ENCODE measurements at regions not wholly inside any gene's neighbourhood (a gene's known extent, or its start where the extent isn't known, plus 50 kb on each side); places are given as distances from the start of the nearest gene placed in this dataset.
"Not testable (repeated sequence)": the region's sequence is repeated elsewhere in the genome, so short reads cannot be mapped to it uniquely, and the experiment has no call there.

GRCh38 chr11:87809256-87809655 lies 366.0 kb downstream of the RAB38 start:
- TF ChIP-seq, protein P1, sequence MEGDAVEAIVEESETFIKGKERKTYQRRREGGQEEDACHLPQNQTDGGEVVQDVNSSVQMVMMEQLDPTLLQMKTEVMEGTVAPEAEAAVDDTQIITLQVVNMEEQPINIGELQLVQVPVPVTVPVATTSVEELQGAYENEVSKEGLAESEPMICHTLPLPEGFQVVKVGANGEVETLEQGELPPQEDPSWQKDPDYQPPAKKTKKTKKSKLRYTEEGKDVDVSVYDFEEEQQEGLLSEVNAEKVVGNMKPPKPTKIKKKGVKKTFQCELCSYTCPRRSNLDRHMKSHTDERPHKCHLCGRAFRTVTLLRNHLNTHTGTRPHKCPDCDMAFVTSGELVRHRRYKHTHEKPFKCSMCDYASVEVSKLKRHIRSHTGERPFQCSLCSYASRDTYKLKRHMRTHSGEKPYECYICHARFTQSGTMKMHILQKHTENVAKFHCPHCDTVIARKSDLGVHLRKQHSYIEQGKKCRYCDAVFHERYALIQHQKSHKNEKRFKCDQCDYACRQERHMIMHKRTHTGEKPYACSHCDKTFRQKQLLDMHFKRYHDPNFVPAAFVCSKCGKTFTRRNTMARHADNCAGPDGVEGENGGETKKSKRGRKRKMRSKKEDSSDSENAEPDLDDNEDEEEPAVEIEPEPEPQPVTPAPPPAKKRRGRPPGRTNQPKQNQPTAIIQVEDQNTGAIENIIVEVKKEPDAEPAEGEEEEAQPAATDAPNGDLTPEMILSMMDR (IDR thresholded peaks at IDR 0.05) = no peak
- intact Hi-C loops (cut with DNase I) = no loop called here
- Histone ChIP-seq H3K36me3 (no peaks in the 10 kb centered on the region), H3K4me3 (no peak overlapping the region), H3K9me3 (no peaks in the 10 kb centered on the region), H3K4me1 (no peaks in the 10 kb centered on the region), H3K27ac (no peak overlapping the region), H3K27me3 (no peaks in the 10 kb centered on the region)
- ATAC-seq (no peak), DNase-seq (no peak)

DNA sequence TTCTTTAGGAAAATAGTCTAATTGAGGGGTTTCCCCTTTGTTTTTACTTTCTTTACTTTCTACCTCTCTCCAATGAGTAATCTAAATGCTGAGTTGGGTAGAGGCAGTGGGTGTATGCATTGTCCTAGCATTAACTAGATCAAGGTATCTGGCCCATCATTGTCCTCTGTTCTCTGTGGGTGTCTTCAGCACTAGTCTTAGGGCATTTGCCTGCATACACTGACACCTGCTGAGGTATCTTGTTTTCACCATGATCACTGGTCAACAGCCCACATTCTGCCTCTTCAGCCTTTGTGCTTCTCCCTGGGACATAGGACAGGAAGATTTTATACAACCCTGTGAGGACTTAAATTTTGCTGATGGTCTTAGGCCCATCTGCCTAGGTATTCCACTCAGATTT lies 371.1 kb downstream of the RAB38 start:
- intact Hi-C loops (cut with DNase I) = no loop called here
- H3K4me1 ChIP-seq = no peaks in the 10 kb centered on the region
- TF ChIP-seq, protein P1 (IDR thresholded peaks at IDR 0.05) = no peak
- ATAC-seq (no peak), DNase-seq (no peak)
- no peak overlapping the region for H3K4me3 ChIP-seq
- no peak overlapping the region for H3K27ac ChIP-seq
- no peaks in the 10 kb centered on the region for H3K27me3 ChIP-seq
- no peaks in the 10 kb centered on the region for H3K36me3 ChIP-seq
- peaks cover 0 to 3% of the 10 kb centered on the region in 2 donors for H3K9me3 ChIP-seq

DNA sequence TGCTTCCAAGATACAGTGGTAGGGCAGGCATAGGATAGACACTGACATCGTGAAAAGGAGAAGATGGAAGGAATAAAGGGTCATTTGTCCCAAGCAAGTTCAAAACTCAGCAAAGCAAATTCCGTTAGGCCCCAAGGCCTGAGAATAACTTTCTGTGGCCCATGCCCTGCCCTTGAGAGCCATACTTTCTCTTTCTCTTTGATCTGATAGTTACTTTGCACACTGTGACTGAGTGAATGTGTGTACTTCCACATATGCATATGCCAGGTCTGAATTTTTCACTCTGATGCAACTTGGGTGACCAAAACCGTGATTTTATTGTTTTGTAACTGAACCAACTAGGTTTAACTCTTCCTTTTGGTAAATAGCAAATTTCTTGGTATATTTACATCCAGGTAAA lies 371.5 kb downstream of the RAB38 start:
- peaks cover 0 to 3% of the 10 kb centered on the region in 2 donors for H3K9me3 ChIP-seq
- H3K27ac ChIP-seq = no peak overlapping the region
- H3K4me1 ChIP-seq = no peaks in the 10 kb centered on the region
- ATAC-seq = no peak
- TF ChIP-seq, protein P1 (IDR thresholded peaks at IDR 0.05) = no peak
- no peaks in the 10 kb centered on the region for H3K36me3 ChIP-seq
- intact Hi-C loops (cut with DNase I) = no loop called here
- no peak for DNase-seq
- no peaks in the 10 kb centered on the region for H3K27me3 ChIP-seq
- no peak overlapping the region for H3K4me3 ChIP-seq

GRCh38 chr11:87784862-87785261 lies 390.4 kb downstream of the RAB38 start:
- H3K27ac ChIP-seq; H3K4me1 ChIP-seq; H3K9me3 ChIP-seq; H3K27me3 ChIP-seq; H3K4me3 ChIP-seq; intact Hi-C loops (cut with DNase I); ATAC-seq; H3K36me3 ChIP-seq; DNase-seq: not testable (repeated sequence)

GRCh38 chr11:87780068-87780413 lies 395.2 kb downstream of the RAB38 start:
- intact Hi-C loops (cut with DNase I) = no loop called here
- Histone ChIP-seq H3K9me3 (peaks cover 0 to 9% of the 10 kb centered on the region in 2 donors), H3K4me3 (no peak overlapping the region), H3K36me3 (no peaks in the 10 kb centered on the region), H3K27ac (no peak overlapping the region), H3K4me1 (no peaks in the 10 kb centered on the region), H3K27me3 (no peaks in the 10 kb centered on the region)
- ATAC-seq (no peak), DNase-seq (no peak)
- TF ChIP-seq, protein P1 (IDR thresholded peaks at IDR 0.05) = no peak

- H3K27me3 ChIP-seq = no peaks in the 10 kb centered on the region
- no peaks in the 10 kb centered on the region for H3K4me1 ChIP-seq
- intact Hi-C loops (cut with DNase I) = no loop called here
- H3K27ac ChIP-seq = no peak overlapping the region
- DNase-seq (no peak), ATAC-seq (no peak)
- TF ChIP-seq, protein P1 (IDR thresholded peaks at IDR 0.05) = no peak
- peaks cover 0 to 5% of the 10 kb centered on the region in 2 donors for H3K9me3 ChIP-seq
- H3K4me3 ChIP-seq = no peak overlapping the region
- no peaks in the 10 kb centered on the region for H3K36me3 ChIP-seq
Observed at GRCh38 chr11:87779276-87780067, 395.8 kb downstream of the RAB38 start.
